ENCODE measurements at regions not wholly inside any gene's neighbourhood (a gene's known extent, or its start where the extent isn't known, plus 50 kb on each side); places are given as distances from the start of the nearest gene placed in this dataset.
"Not testable (repeated sequence)": the region's sequence is repeated elsewhere in the genome, so short reads cannot be mapped to it uniquely, and the experiment has no call there.

GRCh38 chr6:85186546-85187175 lies 263.2 kb upstream of the NT5E start:
- DNase-seq = no peak

DNA sequence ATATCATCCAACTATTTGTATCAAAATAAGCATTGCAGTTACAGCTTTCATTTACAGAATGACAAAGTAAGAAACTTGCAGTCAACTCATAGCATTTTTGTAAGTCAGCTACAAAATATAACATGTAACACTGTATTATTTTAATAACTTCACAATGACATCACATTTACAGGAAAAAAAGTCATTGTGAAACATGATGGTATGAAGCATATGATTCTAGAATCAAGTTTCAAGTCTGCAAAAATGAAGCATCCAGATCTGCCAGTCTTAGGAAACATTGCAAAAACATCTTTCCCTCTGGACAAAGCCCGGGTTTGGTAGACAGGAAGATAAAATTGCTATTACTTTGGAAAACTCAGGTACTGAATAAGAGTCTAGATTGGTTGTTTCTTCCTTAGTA lies 263.9 kb upstream of the NT5E start:
- no peak for DNase-seq

DNA sequence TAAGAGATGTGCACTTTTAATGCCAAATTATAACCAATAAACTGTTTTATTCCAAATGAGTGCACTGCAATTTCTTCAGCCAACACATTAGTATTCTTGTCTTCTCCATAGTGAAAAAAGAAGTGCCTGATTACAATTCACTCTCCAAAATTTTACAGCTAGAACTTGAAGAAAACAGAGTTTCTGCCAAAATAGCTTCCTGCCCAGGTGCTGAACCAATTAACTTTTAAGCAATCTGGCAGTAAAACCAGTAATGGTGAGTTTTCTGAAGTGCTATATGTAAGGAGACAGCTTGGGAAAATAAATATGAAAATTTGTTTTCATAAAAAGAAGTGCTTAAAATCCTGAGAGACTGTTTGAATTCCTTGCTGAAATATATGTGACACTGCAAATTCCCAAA lies 266.0 kb upstream of the NT5E start:
- no peak for DNase-seq

GRCh38 chr6:85172705-85173104 lies 277.2 kb upstream of the NT5E start:
- DNase-seq = no peak

DNA sequence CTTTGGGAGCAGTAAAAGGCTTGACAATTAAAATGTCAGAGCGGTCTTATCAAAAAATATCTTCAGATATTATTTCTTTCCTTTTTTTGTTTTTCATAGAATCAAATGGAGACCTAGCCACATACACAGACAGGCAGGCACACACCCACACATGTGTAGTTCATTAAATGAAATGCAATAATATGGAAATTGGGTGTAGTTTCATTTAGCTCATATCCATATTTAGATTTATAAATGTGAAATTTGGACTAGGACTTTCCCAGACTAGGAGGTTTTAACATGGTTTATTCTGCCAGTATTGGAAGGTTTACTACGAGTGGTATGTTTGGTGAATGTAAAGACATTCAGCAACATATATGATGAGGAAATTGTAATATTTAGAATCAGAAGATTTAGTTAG lies 277.7 kb upstream of the NT5E start:
- no peak for DNase-seq

- DNase-seq = no peak
Observed at GRCh38 chr6:85169189-85169588, 280.7 kb upstream of the NT5E start.

- DNase-seq = no peak
Observed at GRCh38 chr6:85168146-85168545, 281.7 kb upstream of the NT5E start.

DNA sequence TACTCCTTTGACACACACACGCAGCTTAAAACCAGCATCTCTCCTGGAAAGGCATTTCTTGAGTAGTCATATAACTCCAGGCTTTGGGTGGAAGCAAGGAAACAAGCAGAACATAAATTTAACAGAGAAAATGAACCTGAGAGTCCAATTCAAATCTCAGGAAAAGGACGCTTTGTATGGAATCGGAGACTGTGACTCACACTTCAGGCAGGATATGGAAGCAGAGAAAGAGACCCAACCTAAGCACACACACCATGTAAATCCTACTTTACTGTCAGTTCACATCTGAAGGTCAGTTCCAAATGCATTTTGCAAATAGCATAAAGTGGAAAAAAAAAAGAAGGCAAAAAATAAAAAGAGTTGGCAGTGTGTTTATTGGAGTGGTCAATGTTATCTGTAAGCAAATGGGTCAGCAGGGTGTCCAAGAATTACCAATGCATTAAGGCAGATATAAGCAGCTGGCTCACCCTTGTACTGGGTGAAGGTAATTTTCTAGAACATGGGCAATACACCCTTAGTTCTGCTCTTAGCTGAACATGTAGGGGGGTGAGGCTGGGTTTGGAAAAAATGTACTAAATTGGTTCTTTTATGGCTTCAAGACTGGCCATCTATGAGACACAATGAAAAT lies 283.7 kb upstream of the NT5E start:
- DNase-seq = no peak

- no peak for DNase-seq
Observed at GRCh38 chr6:85163156-85164080, 286.5 kb upstream of the NT5E start.

GRCh38 chr6:85157311-85157710 lies 292.6 kb upstream of the NT5E start:
- no peak for DNase-seq

DNA sequence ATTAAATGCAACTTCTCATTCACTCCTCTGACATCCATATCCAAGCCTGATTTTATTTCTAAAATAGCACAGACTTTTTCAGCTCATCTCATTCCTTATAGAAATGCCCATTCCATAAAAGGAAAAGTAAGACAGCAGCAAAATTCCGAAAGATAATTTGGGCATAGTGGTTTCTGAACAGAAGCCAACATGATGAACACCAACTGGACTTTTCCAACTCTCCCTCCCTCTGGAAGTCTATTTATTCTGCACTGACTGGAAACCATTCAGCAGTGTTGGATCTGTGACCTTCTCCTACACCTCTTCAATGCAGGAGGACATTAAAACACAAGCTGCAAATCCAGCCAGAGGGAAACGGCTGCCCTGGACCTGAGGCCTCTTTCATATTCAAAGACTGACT lies 306.2 kb upstream of the NT5E start:
- DNase-seq = no peak

DNA sequence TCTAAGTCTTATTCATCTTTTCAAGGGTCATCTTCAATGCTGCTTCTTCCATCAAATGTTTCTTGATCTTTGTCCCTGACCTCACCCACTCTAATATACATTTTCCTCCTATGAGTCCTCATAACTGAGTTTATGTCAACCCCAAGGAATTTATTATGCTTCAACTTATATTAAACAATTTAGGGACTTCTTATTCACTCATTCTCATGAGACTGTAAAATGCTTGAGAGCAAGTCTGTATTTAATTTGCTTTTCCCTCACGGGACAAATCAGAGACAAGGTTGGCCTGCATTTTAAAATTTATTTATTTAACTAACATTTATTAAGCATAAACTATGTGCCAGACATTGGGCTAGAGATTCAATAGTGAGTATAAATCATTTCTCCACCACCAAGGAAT lies 312.0 kb upstream of the NT5E start:
- DNase-seq = no peak

DNA sequence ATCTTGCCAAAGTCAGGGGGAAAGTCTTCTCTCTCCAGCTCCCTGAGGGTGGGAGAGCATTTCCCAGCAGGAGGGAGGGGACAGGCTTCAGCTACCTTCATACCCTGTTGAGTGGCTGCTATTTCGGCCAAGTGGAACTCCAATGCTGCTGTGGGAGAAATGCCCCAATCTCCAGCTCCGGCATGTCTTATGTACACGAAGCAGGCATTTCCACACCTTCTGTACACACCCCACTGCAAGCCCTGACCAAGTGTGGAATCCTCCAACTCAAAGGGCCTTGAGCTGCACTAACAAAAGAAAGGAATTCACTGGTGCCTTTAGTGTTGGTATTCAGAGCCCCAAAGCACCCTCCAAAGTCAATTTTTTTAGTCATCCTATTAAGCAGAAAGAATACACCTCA lies 313.6 kb upstream of the NT5E start:
- no peak for DNase-seq

GRCh38 chr6:85135376-85136094 lies 314.3 kb upstream of the NT5E start:
- no peak for DNase-seq

DNA sequence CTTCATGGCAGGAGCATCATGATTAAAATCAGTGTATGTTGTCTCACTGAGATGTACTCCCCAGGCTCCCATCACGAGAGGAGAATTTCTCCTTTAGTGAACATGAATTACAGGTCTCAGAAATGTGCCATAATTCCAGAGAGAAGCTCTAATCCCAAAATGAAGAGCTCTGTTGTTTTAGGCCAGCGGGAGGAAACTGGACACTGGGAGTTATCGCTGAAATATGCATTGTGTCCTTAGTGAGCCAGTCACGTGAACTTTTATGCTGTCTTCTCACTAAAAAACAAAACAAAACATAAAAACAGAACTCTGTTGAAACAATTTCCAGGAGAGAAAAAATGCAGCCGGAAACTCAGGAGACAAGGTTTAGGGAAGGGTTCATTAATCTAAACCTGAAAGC lies 315.7 kb upstream of the NT5E start:
- DNase-seq = no peak

DNA sequence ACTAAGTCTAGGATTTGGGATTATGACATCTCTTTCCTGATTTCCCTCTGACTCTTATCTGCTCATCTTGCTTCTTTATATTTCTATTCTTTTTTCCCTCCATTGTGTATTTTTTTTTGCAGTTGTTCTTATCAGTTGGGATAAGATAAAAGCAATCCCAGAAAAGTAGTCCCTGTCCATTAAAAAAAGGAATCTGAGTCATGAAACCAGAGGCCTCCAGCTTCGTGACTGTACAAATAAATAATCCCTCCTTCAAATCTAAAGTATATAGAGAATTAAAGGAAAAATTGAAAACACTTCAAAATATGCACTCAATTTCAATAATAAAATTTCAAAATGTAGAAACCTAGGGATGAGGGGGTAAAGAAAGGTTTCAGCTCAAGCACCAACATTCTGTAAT lies 317.8 kb upstream of the NT5E start:
- no peak for DNase-seq

DNA sequence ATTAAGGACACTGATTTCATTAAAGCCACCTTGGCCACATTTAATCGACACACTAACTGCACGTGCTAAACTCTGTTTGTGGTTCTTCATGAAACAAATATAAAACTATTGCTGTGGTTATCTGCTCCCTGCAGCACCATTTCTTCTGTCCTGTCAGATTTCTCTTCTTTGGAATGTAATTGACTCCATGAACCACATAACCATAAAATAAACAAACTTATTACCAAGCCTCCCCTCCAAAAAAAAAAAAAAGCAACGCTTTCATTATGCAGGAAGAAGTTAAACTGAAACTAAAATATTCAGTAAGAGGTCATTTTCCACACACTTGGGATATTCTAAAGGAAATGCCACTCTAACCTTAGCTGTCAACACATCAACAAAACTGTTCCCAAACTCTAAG lies 319.1 kb upstream of the NT5E start:
- DNase-seq = no peak

DNA sequence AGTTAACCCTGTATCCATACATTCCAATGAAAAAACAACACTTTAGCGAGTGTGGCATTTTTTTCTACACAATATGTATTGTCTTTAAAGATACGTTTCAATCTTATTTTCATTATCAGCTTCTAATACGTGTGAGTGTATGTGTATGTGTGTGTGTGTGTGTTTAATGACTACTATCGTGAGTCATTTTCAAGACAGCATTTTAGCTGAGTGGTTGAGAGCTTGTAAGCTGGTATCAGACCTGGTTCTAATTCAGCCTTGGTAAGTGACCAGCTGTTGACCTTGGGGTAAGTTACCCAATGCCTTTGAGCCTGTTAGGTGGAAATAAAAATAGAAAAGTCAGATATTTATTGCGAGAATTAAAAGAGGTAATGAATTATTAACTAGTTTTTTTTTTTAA lies 320.0 kb upstream of the NT5E start:
- no peak for DNase-seq

GRCh38 chr6:85128781-85129180 lies 321.1 kb upstream of the NT5E start:
- DNase-seq = no peak

GRCh38 chr6:85128256-85128655 lies 321.6 kb upstream of the NT5E start:
- not testable (repeated sequence) for DNase-seq

- DNase-seq = no peak
Observed at GRCh38 chr6:85127696-85128243, 322.1 kb upstream of the NT5E start.

GRCh38 chr6:85127168-85127498 lies 322.8 kb upstream of the NT5E start:
- no peak for DNase-seq

GRCh38 chr6:85126485-85127167 lies 323.3 kb upstream of the NT5E start:
- no peak for DNase-seq

All from amniotic stem cell (primary cell).